AG04450 (cell line): ENCODE measurements at regions not wholly inside any gene's neighbourhood (a gene's known extent, or its start where the extent isn't known, plus 50 kb on each side); places are given as distances from the start of the nearest gene placed in this dataset.

Experiments used
- CTCF ChIA-PET: fragments of 300-600, 350-600 bp; formaldehyde crosslinking; extraction: SDS; loops from one replicate; lab custom pipeline; 2022; ENCODE audit warnings: antibody characterized with exemption, inconsistent platforms; lab: Charles Lee
- POLR2A ChIA-PET: fragments of 350-600 bp; formaldehyde crosslinking; extraction: SDS; loops from one replicate; lab custom pipeline; 2021; ENCODE audit warnings: antibody characterized with exemption, inconsistent platforms; lab: Yijun Ruan, JAX
- DNase-seq: peaks from one replicate; pipeline ENCODE4 v3.0.0-alpha.2; 2011; ENCODE audit warnings: low read depth, low spot score
- H3K27ac ChIP-seq: one replicate; pipeline ENCODE4 v1.5.1; 2012; ENCODE audit warnings: low read depth, low read length, control low read depth
- H3K27me3 ChIP-seq: one replicate; pipeline ENCODE4 v1.6.0; 2012; ENCODE audit warnings: low read length; ENCODE audit not compliant: control insufficient read depth, insufficient read depth
- H3K4me3 ChIP-seq: 2 replicates; pipeline ENCODE4 v1.5.1; 2011; ENCODE audit warnings: mild to moderate bottlenecking, low read depth, low read length, control low read depth
- H3K9me3 ChIP-seq: 2 replicates; pipeline ENCODE4 v1.5.1; 2012; ENCODE audit warnings: low read length; ENCODE audit not compliant: control insufficient read depth, insufficient read depth
- TF ChIP-seq, protein P1 (sequence below): IDR thresholded peaks from 2 replicates; pipeline ENCODE4 v1.5.1; 2011; ENCODE audit warnings: low read depth, low read length, control low read depth, inconsistent platforms

DNA sequence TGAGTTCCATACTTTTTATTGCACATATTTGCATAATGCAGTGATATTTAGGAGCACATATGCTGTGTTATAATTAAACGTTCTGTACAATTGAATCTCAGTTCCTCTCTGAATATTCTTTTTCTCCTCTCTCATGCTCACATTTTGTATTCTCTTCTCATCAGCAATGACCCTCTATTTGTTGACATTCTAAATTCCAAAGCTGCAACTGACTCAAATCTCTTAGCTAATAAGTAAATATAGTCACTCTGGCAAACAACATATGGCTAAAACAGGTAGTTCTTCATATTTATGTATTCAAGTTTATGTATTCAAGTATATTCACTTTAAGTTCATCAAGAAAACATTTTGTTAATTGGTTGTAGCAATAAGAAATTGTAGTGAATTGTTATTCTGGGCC, 907.4 kb upstream of the VRK2 start:
- H3K9me3 ChIP-seq, result no peaks in the 10 kb centered on the region
- ChIA-PET POLR2A (no interaction called here), CTCF (no interaction called here)
- no peak for DNase-seq
- TF ChIP-seq, protein P1, sequence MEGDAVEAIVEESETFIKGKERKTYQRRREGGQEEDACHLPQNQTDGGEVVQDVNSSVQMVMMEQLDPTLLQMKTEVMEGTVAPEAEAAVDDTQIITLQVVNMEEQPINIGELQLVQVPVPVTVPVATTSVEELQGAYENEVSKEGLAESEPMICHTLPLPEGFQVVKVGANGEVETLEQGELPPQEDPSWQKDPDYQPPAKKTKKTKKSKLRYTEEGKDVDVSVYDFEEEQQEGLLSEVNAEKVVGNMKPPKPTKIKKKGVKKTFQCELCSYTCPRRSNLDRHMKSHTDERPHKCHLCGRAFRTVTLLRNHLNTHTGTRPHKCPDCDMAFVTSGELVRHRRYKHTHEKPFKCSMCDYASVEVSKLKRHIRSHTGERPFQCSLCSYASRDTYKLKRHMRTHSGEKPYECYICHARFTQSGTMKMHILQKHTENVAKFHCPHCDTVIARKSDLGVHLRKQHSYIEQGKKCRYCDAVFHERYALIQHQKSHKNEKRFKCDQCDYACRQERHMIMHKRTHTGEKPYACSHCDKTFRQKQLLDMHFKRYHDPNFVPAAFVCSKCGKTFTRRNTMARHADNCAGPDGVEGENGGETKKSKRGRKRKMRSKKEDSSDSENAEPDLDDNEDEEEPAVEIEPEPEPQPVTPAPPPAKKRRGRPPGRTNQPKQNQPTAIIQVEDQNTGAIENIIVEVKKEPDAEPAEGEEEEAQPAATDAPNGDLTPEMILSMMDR, result no peak
- H3K27me3 ChIP-seq, result no peaks in the 10 kb centered on the region
- H3K4me3 ChIP-seq, result no peak overlapping the region
- no peak overlapping the region for H3K27ac ChIP-seq

DNA sequence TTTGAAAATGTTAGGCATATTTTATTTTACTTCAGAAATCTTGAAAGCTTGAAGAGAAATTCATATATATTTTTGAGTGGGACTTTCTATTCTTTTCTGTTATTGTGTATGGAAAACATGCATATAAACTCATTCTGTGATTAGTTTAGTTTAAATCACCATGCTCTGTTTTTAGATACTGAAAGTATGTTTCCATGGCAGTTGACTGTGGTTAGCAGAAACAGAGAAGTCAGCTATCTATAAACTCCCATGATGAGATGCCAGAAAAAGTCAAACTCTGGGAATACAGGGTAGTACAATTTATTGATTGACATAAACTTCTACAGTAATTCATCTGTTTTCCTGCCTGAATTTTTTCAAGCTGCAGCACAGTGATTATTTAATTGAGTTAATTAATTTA, 905.3 kb upstream of the VRK2 start:
- POLR2A ChIA-PET, result no interaction called here
- DNase-seq, result no peak
- TF ChIP-seq, protein P1, result no peak
- H3K4me3 ChIP-seq, result no peak overlapping the region
- no peaks in the 10 kb centered on the region for H3K27me3 ChIP-seq
- CTCF ChIA-PET, result no interaction called here
- H3K27ac ChIP-seq, result no peak overlapping the region
- peaks cover 16% of the 10 kb centered on the region for H3K9me3 ChIP-seq

DNA sequence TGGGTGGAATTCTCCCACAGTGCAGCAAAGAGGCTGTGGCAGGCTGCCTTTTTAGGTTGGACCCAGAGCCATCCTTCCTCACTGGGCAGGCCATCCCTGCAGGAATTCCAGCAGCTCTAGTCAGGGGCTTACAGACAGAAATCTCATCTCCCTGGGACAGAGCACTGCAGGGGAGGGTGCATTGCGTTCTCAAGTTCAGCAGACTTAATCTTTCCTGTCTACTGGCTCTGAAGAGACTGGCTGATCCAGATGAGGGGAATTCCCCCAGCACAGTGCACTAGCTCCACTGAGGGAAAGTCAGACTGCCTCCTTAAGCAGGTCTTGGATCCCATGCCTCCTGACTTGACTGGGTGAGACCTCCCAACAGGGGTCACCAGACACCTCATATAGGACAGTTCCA, 899.7 kb upstream of the VRK2 start:
- POLR2A ChIA-PET, result no interaction called here

DNA sequence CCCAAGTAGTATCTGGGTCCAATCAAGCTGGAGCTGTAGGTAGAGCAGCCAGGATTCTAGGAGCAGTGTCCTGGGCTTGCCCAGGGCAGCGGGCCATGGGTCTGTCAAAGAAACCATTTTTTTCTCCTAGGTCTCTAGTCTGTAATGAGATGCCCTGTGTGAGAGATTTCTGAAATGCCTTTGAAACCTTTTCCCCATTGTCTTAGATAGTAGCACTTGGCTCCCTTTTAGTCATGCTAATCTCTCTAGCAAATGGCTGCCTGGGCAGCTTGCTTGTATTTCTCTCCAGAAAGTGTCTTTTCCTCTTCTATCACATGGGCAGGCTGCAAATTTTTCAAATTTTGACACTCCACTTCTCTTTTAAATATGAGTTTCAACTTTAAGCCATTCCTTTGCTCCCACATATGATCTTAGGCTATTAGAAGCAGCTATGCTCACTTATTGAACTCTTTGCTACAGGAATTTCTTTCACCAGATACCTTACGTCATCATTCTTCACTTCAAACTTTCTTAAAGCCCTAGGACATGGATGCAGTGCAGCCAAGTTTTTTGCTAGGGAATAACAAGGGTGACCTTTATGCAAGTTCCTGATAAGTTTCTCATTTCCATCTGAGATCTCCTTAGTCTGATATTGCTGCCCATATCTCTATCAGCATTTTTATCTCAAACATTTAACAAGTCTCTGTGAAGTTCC, 890.2 kb upstream of the VRK2 start:
- POLR2A ChIA-PET, result no interaction called here
- H3K9me3 ChIP-seq, result peaks cover 5% of the 10 kb centered on the region; the same call in 1 of the 2 replicates
- CTCF ChIA-PET, result no interaction called here
- H3K27me3 ChIP-seq, result no peaks in the 10 kb centered on the region
- TF ChIP-seq, protein P1, result no peak
- no peak overlapping the region for H3K4me3 ChIP-seq
- H3K27ac ChIP-seq, result no peak overlapping the region
- DNase-seq, result no peak

More for the DNA sequence above, 899.7 kb upstream of the VRK2 start:
- peaks cover 33% of the 10 kb centered on the region for H3K9me3 ChIP-seq
- TF ChIP-seq, protein P1, result no peak
- CTCF ChIA-PET, result no interaction called here
- no peak overlapping the region for H3K4me3 ChIP-seq
- DNase-seq, result no peak
- H3K27me3 ChIP-seq, result no peaks in the 10 kb centered on the region
- H3K27ac ChIP-seq, result no peak overlapping the region

DNA sequence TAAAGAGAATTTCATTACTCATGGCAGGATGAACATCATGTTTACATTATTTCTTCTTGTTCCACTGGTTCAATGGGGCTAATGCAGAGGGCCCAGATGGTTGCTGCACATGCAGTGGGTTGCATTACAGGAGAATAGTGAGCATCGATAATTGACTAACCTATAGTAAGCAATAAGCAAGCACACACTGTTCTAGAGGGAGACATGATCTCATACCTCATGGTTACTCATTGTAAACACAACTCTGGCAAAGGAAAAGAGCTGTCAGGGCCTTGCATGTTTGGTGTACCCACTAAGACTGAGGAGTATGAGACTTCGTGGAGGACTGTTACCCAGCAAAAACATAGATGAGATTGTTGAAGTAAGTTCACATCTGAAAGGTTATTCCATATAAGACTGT, 885.6 kb upstream of the VRK2 start:
- H3K27me3 ChIP-seq, result no peaks in the 10 kb centered on the region
- no peak overlapping the region for H3K27ac ChIP-seq
- CTCF ChIA-PET, result no interaction called here
- POLR2A ChIA-PET, result no interaction called here
- TF ChIP-seq, protein P1, result no peak
- no peak for DNase-seq
- H3K4me3 ChIP-seq, result no peak overlapping the region
- H3K9me3 ChIP-seq, result peaks cover 2% of the 10 kb centered on the region; the same call in 1 of the 2 replicates
